ENCODE measurements at regions not wholly inside any gene's neighbourhood (a gene's known extent, or its start where the extent isn't known, plus 50 kb on each side); places are given as distances from the start of the nearest gene placed in this dataset.
A peak's percentile ranks its signal among the peaks of the same experiment; 100 is the strongest.

- no peak overlapping the region for H3K27ac ChIP-seq (ENCODE audit: low read depth, low read length)
- no peak overlapping the region for H4K8ac ChIP-seq (ENCODE audit: low read depth, low read length)
- H3K18ac ChIP-seq (ENCODE audit: low read length), result no peak overlapping the region
Observed at GRCh38 chr10:113356794-113357680, 195.8 kb upstream of the HABP2 start.

GRCh38 chr10:113357681-113358300 lies 195.1 kb upstream of the HABP2 start:
- no peak overlapping the region for H4K8ac ChIP-seq (ENCODE audit: low read depth, low read length)
- DNase-seq, result peak; percentile 76
- H2AK5ac ChIP-seq (ENCODE audit: low read length), result no peak overlapping the region
- H3K79me2 ChIP-seq (ENCODE audit: control insufficient read depth, insufficient read depth, low read length), result no peaks in the 10 kb centered on the region
- no peaks in the 10 kb centered on the region for H3K27me3 ChIP-seq (ENCODE audit: insufficient read depth, low read length, poor library complexity)
- no peaks in the 10 kb centered on the region for H3K79me1 ChIP-seq (ENCODE audit: low read length)
- no peak overlapping the region for H3K56ac ChIP-seq (ENCODE audit: low read length)
- H3K23ac ChIP-seq (ENCODE audit: low read length), result no peak overlapping the region
- H2BK5ac ChIP-seq (ENCODE audit: low read length), result no peak overlapping the region
- no peaks in the 10 kb centered on the region for H3K36me3 ChIP-seq (ENCODE audit: control insufficient read depth, insufficient read depth, low read length)
- H2BK120ac ChIP-seq (ENCODE audit: low read depth, low read length), result no peak overlapping the region
- no peak overlapping the region for H3K4ac ChIP-seq (ENCODE audit: low read depth, low read length)
- no peak overlapping the region for H4K5ac ChIP-seq (ENCODE audit: low read length)
- H3K4me1 ChIP-seq (ENCODE audit: control insufficient read depth, low read depth, low read length), result no peaks in the 10 kb centered on the region
- no peak overlapping the region for H3K4me2 ChIP-seq (ENCODE audit: low read length)
- no peak overlapping the region for H3K27ac ChIP-seq (ENCODE audit: low read depth, low read length)
- H3K9ac ChIP-seq (ENCODE audit: low read length), result no peak overlapping the region
- H3K4me3 ChIP-seq (ENCODE audit: low read length), result no peak overlapping the region
- H2BK15ac ChIP-seq (replicated peaks; ENCODE audit: low read depth), result no peak overlapping the region
- WGBS (ENCODE audit: extremely low coverage, insufficient coverage, low lambda C conversion rate), result no CpG with 5 or more reads among the region's 18 CpGs
- H3K18ac ChIP-seq (ENCODE audit: low read length), result no peak overlapping the region

More at GRCh38 chr10:113356794-113357680, 195.8 kb upstream of the HABP2 start:
- no peak overlapping the region for H2AK5ac ChIP-seq (ENCODE audit: low read length)
- H3K23ac ChIP-seq (ENCODE audit: low read length), result no peak overlapping the region
- no peak for DNase-seq
- H3K9ac ChIP-seq (ENCODE audit: low read length), result no peak overlapping the region
- no peak overlapping the region for H3K4me3 ChIP-seq (ENCODE audit: low read length)
- H3K4me2 ChIP-seq (ENCODE audit: low read length), result no peak overlapping the region
- H3K27me3 ChIP-seq (ENCODE audit: insufficient read depth, low read length, poor library complexity), result no peaks in the 10 kb centered on the region
- no peaks in the 10 kb centered on the region for H3K79me2 ChIP-seq (ENCODE audit: control insufficient read depth, insufficient read depth, low read length)
- no peak overlapping the region for H3K4ac ChIP-seq (ENCODE audit: low read depth, low read length)
- H2BK120ac ChIP-seq (ENCODE audit: low read depth, low read length), result no peak overlapping the region
- no peaks in the 10 kb centered on the region for H3K79me1 ChIP-seq (ENCODE audit: low read length)
- no peak overlapping the region for H3K56ac ChIP-seq (ENCODE audit: low read length)
- no peaks in the 10 kb centered on the region for H3K4me1 ChIP-seq (ENCODE audit: control insufficient read depth, low read depth, low read length)
- H3K36me3 ChIP-seq (ENCODE audit: control insufficient read depth, insufficient read depth, low read length), result no peaks in the 10 kb centered on the region
- no peak overlapping the region for H4K5ac ChIP-seq (ENCODE audit: low read length)
- no peak overlapping the region for H2BK5ac ChIP-seq (ENCODE audit: low read length)
- no CpG with 5 or more reads among the region's 5 CpGs for WGBS (ENCODE audit: extremely low coverage, insufficient coverage, low lambda C conversion rate)
- no peak overlapping the region for H2BK15ac ChIP-seq (replicated peaks; ENCODE audit: low read depth)

- Histone ChIP-seq H3K56ac (ENCODE audit: low read length) (no peak overlapping the region), H2BK5ac (ENCODE audit: low read length) (no peak overlapping the region), H3K4me2 (ENCODE audit: low read length) (no peak overlapping the region), H3K79me2 (ENCODE audit: control insufficient read depth, insufficient read depth, low read length) (no peaks in the 10 kb centered on the region), H3K27ac (ENCODE audit: low read depth, low read length) (no peak overlapping the region), H3K4ac (ENCODE audit: low read depth, low read length) (no peak overlapping the region), H3K79me1 (ENCODE audit: low read length) (no peaks in the 10 kb centered on the region), H2AK5ac (ENCODE audit: low read length) (no peak overlapping the region), H3K9ac (ENCODE audit: low read length) (no peak overlapping the region), H3K4me3 (ENCODE audit: low read length) (no peak overlapping the region), H3K18ac (ENCODE audit: low read length) (no peak overlapping the region), H4K5ac (ENCODE audit: low read length) (no peak overlapping the region), H3K4me1 (ENCODE audit: control insufficient read depth, low read depth, low read length) (peaks cover 3% of the 10 kb centered on the region), H3K36me3 (ENCODE audit: control insufficient read depth, insufficient read depth, low read length) (no peaks in the 10 kb centered on the region), H2BK120ac (ENCODE audit: low read depth, low read length) (no peak overlapping the region), H2BK15ac (replicated peaks; ENCODE audit: low read depth) (no peak overlapping the region), H3K27me3 (ENCODE audit: insufficient read depth, low read length, poor library complexity) (no peaks in the 10 kb centered on the region), H3K23ac (ENCODE audit: low read length) (no peak overlapping the region), H4K8ac (ENCODE audit: low read depth, low read length) (no peak overlapping the region)
- no peak for DNase-seq
Observed at GRCh38 chr10:113359655-113360054, 193.2 kb upstream of the HABP2 start.

- no peak overlapping the region for H3K4me3 ChIP-seq (ENCODE audit: low read length)
- no peak overlapping the region for H3K9ac ChIP-seq (ENCODE audit: low read length)
- no peak overlapping the region for H4K5ac ChIP-seq (ENCODE audit: low read length)
- H3K56ac ChIP-seq (ENCODE audit: low read length), result no peak overlapping the region
- no peak overlapping the region for H2BK5ac ChIP-seq (ENCODE audit: low read length)
- DNase-seq, result no peak
- peaks cover 3% of the 10 kb centered on the region for H3K4me1 ChIP-seq (ENCODE audit: control insufficient read depth, low read depth, low read length)
- no peak overlapping the region for H3K4me2 ChIP-seq (ENCODE audit: low read length)
- no peaks in the 10 kb centered on the region for H3K27me3 ChIP-seq (ENCODE audit: insufficient read depth, low read length, poor library complexity)
- no peak overlapping the region for H2AK5ac ChIP-seq (ENCODE audit: low read length)
- no peaks in the 10 kb centered on the region for H3K79me2 ChIP-seq (ENCODE audit: control insufficient read depth, insufficient read depth, low read length)
- no peak overlapping the region for H3K18ac ChIP-seq (ENCODE audit: low read length)
- H2BK15ac ChIP-seq (replicated peaks; ENCODE audit: low read depth), result no peak overlapping the region
- H3K23ac ChIP-seq (ENCODE audit: low read length), result no peak overlapping the region
- no peak overlapping the region for H3K4ac ChIP-seq (ENCODE audit: low read depth, low read length)
- H3K27ac ChIP-seq (ENCODE audit: low read depth, low read length), result no peak overlapping the region
- WGBS (ENCODE audit: extremely low coverage, insufficient coverage, low lambda C conversion rate), result no CpG with 5 or more reads among the region's 4 CpGs
- H3K36me3 ChIP-seq (ENCODE audit: control insufficient read depth, insufficient read depth, low read length), result no peaks in the 10 kb centered on the region
- no peaks in the 10 kb centered on the region for H3K79me1 ChIP-seq (ENCODE audit: low read length)
- no peak overlapping the region for H2BK120ac ChIP-seq (ENCODE audit: low read depth, low read length)
- H4K8ac ChIP-seq (ENCODE audit: low read depth, low read length), result no peak overlapping the region
Observed at GRCh38 chr10:113360870-113361269, 192.0 kb upstream of the HABP2 start.

GRCh38 chr10:113362645-113363091 lies 190.2 kb upstream of the HABP2 start:
- H4K5ac ChIP-seq (ENCODE audit: low read length), result no peak overlapping the region
- H3K56ac ChIP-seq (ENCODE audit: low read length), result no peak overlapping the region
- H3K18ac ChIP-seq (ENCODE audit: low read length), result no peak overlapping the region
- H2BK120ac ChIP-seq (ENCODE audit: low read depth, low read length), result no peak overlapping the region
- H3K4ac ChIP-seq (ENCODE audit: low read depth, low read length), result no peak overlapping the region
- no peak overlapping the region for H3K4me3 ChIP-seq (ENCODE audit: low read length)
- H3K27ac ChIP-seq (ENCODE audit: low read depth, low read length), result no peak overlapping the region
- H3K23ac ChIP-seq (ENCODE audit: low read length), result no peak overlapping the region
- no peak overlapping the region for H2AK5ac ChIP-seq (ENCODE audit: low read length)
- no peak overlapping the region for H2BK15ac ChIP-seq (replicated peaks; ENCODE audit: low read depth)
- H3K36me3 ChIP-seq (ENCODE audit: control insufficient read depth, insufficient read depth, low read length), result no peaks in the 10 kb centered on the region
- DNase-seq, result peak; percentile 38
- H3K27me3 ChIP-seq (ENCODE audit: insufficient read depth, low read length, poor library complexity), result no peaks in the 10 kb centered on the region
- no peaks in the 10 kb centered on the region for H3K79me1 ChIP-seq (ENCODE audit: low read length)
- H2BK5ac ChIP-seq (ENCODE audit: low read length), result no peak overlapping the region
- H3K79me2 ChIP-seq (ENCODE audit: control insufficient read depth, insufficient read depth, low read length), result no peaks in the 10 kb centered on the region
- H3K4me2 ChIP-seq (ENCODE audit: low read length), result no peak overlapping the region
- H4K8ac ChIP-seq (ENCODE audit: low read depth, low read length), result no peak overlapping the region
- H3K4me1 ChIP-seq (ENCODE audit: control insufficient read depth, low read depth, low read length), result peaks cover 3% of the 10 kb centered on the region
- no peak overlapping the region for H3K9ac ChIP-seq (ENCODE audit: low read length)

Measured in mesendoderm (in vitro differentiated cells).